ENCODE measurements at regions not wholly inside any gene's neighbourhood (a gene's known extent, or its start where the extent isn't known, plus 50 kb on each side); places are given as distances from the start of the nearest gene placed in this dataset.
"Not testable (repeated sequence)": the region's sequence is repeated elsewhere in the genome, so short reads cannot be mapped to it uniquely, and the experiment has no call there.

DNA sequence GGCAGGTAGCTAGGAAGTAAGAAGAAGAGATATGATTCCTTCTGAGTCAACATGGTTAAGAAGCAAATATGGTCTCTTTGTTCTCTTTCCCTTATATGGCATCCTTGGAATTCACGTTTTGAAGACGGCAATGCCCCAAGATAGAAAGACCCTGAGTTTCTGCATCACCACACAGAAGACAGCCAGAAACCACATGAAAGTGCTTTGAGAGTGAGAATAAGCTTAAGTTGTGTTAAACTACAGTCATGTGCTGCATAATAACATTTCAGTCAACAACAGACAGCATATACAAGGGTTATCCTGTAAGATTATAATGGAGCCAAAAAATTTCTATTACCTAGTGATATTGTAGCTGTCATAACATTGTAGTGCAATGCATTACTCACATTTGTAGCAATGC, 89.9 kb upstream of the STEAP1 start:
- no peak for DNase-seq (ENCODE audit: low read depth)
- TF ChIP-seq, protein P1, sequence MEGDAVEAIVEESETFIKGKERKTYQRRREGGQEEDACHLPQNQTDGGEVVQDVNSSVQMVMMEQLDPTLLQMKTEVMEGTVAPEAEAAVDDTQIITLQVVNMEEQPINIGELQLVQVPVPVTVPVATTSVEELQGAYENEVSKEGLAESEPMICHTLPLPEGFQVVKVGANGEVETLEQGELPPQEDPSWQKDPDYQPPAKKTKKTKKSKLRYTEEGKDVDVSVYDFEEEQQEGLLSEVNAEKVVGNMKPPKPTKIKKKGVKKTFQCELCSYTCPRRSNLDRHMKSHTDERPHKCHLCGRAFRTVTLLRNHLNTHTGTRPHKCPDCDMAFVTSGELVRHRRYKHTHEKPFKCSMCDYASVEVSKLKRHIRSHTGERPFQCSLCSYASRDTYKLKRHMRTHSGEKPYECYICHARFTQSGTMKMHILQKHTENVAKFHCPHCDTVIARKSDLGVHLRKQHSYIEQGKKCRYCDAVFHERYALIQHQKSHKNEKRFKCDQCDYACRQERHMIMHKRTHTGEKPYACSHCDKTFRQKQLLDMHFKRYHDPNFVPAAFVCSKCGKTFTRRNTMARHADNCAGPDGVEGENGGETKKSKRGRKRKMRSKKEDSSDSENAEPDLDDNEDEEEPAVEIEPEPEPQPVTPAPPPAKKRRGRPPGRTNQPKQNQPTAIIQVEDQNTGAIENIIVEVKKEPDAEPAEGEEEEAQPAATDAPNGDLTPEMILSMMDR (conservative IDR thresholded peaks at IDR 0.05; ENCODE audit: low read depth, low read length): no peak
- H3K4me3 ChIP-seq (ENCODE audit: low read depth, low read length): no peak overlapping the region

DNA sequence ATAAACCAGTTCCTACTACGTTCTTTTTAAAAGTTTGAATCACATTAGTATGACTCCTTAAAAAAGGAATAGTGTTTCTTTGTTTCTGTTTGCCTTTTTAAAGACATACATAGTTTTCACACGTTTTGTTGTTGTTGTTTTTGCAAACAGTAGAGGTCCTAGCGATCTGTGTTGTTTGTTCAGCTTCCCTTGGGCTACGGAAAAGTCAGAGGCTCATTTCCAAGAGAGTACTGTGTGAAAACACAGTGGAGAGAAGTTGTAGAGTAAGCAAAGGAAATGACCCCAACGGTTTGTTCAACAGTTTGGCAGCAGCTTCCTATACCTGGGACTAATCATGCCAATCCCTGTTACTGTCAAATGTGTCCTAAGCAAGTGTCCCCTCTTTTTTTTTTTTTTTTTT, 87.1 kb upstream of the STEAP1 start:
- no peak for DNase-seq (ENCODE audit: low read depth)
- TF ChIP-seq, protein P1 (conservative IDR thresholded peaks at IDR 0.05; ENCODE audit: low read depth, low read length): no peak
- no peak overlapping the region for H3K4me3 ChIP-seq (ENCODE audit: low read depth, low read length)

DNA sequence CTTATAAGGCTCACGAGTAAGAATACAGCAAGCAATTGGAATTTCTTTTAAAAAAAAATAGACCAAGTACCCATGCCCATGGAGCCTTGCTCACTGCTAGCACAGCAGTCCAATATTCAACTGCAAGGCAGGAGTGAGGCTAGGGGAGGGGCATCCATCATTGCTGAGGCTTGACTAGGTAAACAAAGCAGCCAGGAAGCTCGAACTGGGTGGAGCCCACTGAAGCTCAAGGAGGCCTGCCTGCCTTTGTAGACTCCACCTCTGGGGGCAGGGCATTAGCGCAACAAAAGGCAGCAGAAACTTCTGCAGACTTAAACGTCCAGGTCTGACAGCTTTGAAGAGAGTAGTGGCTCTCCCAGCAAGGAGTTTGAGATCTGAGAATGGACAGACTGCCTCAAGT, 84.0 kb upstream of the STEAP1 start:
- not testable (repeated sequence) for DNase-seq (ENCODE audit: low read depth); H3K4me3 ChIP-seq (ENCODE audit: low read depth, low read length)

DNA sequence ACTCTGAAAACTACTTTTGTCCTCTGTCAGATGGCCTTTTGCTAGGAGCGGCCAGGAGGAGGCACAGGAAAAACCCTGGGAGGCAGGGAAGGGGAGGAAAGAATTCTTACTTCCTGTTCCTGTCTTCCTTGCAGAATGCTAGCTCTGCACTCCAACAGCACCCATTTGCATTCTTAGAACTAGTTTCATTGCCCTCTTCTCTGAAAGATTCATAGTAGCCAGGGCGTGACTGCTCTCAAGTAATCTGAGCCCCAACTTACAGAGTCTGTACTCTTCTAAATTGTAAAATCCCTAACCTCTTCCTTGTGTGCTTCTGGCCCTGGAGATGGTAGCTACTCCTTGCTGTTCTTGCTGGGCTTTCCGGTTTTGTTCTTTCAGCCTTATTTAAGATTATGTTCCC, 75.3 kb upstream of the STEAP1 start:
- H3K4me3 ChIP-seq (ENCODE audit: low read depth, low read length): no peak overlapping the region
- DNase-seq (ENCODE audit: low read depth): no peak
- TF ChIP-seq, protein P1 (conservative IDR thresholded peaks at IDR 0.05; ENCODE audit: low read depth, low read length): no peak

DNA sequence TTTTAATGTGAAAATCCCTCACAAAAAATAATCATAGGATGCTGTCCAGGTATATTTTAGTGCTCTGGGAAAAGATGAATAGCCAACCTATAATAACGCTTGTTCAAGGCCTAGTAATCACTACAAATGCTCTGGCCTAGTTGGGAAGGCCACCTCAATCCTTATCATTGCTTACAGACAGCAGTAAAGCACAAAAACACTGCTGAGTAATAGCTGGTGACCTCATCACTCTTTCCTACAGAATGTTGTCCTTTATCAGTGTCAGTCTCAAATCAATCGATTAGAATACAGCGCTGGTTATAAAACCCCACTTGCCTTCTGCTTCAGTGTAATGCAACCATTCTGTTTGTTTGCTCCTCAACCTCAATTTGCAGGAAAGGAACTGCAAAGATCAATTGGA, 72.6 kb upstream of the STEAP1 start:
- TF ChIP-seq, protein P1 (conservative IDR thresholded peaks at IDR 0.05; ENCODE audit: low read depth, low read length): no peak
- H3K4me3 ChIP-seq (ENCODE audit: low read depth, low read length): no peak overlapping the region

DNA sequence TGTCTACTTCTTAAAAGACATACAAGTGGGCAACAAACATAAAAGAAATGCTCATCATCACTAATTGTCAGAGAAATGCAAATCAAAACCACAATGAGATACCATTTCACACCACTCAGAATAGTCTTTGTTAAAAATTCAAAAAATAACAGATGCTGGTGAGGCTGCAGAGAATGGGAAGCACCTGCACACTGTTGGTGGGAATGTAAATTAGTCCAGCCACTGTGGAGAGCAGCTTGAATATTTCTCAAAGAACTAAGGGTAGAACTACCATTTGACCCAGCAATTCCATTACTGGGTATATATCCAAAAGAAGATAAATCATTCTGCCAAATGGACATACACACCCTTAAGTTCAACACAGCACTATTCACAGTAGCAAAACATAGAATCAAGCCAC, 61.8 kb upstream of the STEAP1 start:
- no peak overlapping the region for H3K4me3 ChIP-seq (ENCODE audit: low read depth, low read length)
- no peak for DNase-seq (ENCODE audit: low read depth)
- TF ChIP-seq, protein P1 (conservative IDR thresholded peaks at IDR 0.05; ENCODE audit: low read depth, low read length): no peak

More for the DNA sequence above, 72.6 kb upstream of the STEAP1 start:
- no peak for DNase-seq (ENCODE audit: low read depth)

DNA sequence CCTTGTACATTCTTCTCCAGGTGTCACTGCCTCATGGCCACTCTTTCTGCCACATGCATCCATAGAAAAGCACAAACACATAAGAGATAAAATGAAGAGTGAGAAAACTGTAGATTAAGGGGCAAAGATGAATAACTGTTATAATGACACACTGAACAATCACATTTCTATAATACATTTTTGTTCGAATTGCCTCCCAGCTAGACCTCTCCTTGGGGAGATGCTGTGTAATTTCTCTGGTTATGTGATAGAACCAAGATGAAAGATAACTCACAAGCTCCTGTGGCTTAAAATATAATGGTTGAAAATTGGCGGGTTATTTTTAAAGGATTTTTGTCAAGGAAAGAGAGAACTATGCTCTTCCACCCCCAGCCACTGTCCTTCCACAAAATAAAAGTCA, 60.2 kb upstream of the STEAP1 start:
- H3K4me3 ChIP-seq (ENCODE audit: low read depth, low read length): no peak overlapping the region
- TF ChIP-seq, protein P1 (conservative IDR thresholded peaks at IDR 0.05; ENCODE audit: low read depth, low read length): no peak
- DNase-seq (ENCODE audit: low read depth): no peak
